ENCODE measurements at regions not wholly inside any gene's neighbourhood (a gene's known extent, or its start where the extent isn't known, plus 50 kb on each side); places are given as distances from the start of the nearest gene placed in this dataset.

- Mint-ChIP-seq H3K27ac (ENCODE audit: unreplicated experiment) (no peak overlapping the region), H3K36me3 (ENCODE audit: low read depth) (no peaks in the 10 kb centered on the region), H3K4me1 (ENCODE audit: low read depth) (peaks cover 17% of the 10 kb centered on the region), H3K4me3 (ENCODE audit: unreplicated experiment) (no peak overlapping the region), H3K9me3 (ENCODE audit: low read depth) (no peaks in the 10 kb centered on the region), H3K27me3 (ENCODE audit: low read depth) (no peaks in the 10 kb centered on the region)
- TF ChIP-seq CTCF (IDR thresholded peaks at IDR 0.05), result no peak
- DNase-seq (ENCODE audit: low spot score), result no peak
These were observed 648.2 kb upstream of the ZEB2 start for GRCh38 chr2:145168091-145168490.

GRCh38 chr2:145166731-145167302 lies 646.9 kb upstream of the ZEB2 start:
- Mint-ChIP-seq H3K36me3 (ENCODE audit: low read depth) (peaks cover 2% of the 10 kb centered on the region), H3K27ac (ENCODE audit: unreplicated experiment) (no peak overlapping the region), H3K4me1 (ENCODE audit: low read depth) (peaks cover 8% of the 10 kb centered on the region), H3K9me3 (ENCODE audit: low read depth) (no peaks in the 10 kb centered on the region), H3K4me3 (ENCODE audit: unreplicated experiment) (no peak overlapping the region), H3K27me3 (ENCODE audit: low read depth) (no peaks in the 10 kb centered on the region)
- TF ChIP-seq CTCF (IDR thresholded peaks at IDR 0.05), result no peak
- DNase-seq (ENCODE audit: low spot score), result no peak

GRCh38 chr2:145161656-145162055 lies 641.7 kb upstream of the ZEB2 start:
- Mint-ChIP-seq H3K36me3 (ENCODE audit: low read depth) (peaks cover 2% of the 10 kb centered on the region), H3K27me3 (ENCODE audit: low read depth) (no peaks in the 10 kb centered on the region), H3K9me3 (ENCODE audit: low read depth) (no peaks in the 10 kb centered on the region), H3K4me3 (ENCODE audit: unreplicated experiment) (no peak overlapping the region), H3K4me1 (ENCODE audit: low read depth) (peaks cover 36% of the 10 kb centered on the region), H3K27ac (ENCODE audit: unreplicated experiment) (no peak overlapping the region)
- DNase-seq (ENCODE audit: low spot score), result no peak
- no peak for TF ChIP-seq CTCF (IDR thresholded peaks at IDR 0.05)

GRCh38 chr2:145160855-145161254 lies 640.9 kb upstream of the ZEB2 start:
- peaks cover 2% of the 10 kb centered on the region for H3K36me3 Mint-ChIP-seq (ENCODE audit: low read depth)
- H3K4me1 Mint-ChIP-seq (ENCODE audit: low read depth), result peaks cover 32% of the 10 kb centered on the region
- TF ChIP-seq CTCF (IDR thresholded peaks at IDR 0.05), result no peak
- no peak overlapping the region for H3K4me3 Mint-ChIP-seq (ENCODE audit: unreplicated experiment)
- no peaks in the 10 kb centered on the region for H3K27me3 Mint-ChIP-seq (ENCODE audit: low read depth)
- no peak for DNase-seq (ENCODE audit: low spot score)
- H3K27ac Mint-ChIP-seq (ENCODE audit: unreplicated experiment), result no peak overlapping the region
- no peaks in the 10 kb centered on the region for H3K9me3 Mint-ChIP-seq (ENCODE audit: low read depth)

- DNase-seq (ENCODE audit: low spot score), result no peak
- no peaks in the 10 kb centered on the region for H3K27me3 Mint-ChIP-seq (ENCODE audit: low read depth)
- no peak for TF ChIP-seq CTCF (IDR thresholded peaks at IDR 0.05)
- H3K4me1 Mint-ChIP-seq (ENCODE audit: low read depth), result peaks cover 28% of the 10 kb centered on the region
- H3K27ac Mint-ChIP-seq (ENCODE audit: unreplicated experiment), result no peak overlapping the region
- no peak overlapping the region for H3K4me3 Mint-ChIP-seq (ENCODE audit: unreplicated experiment)
- peaks cover 2% of the 10 kb centered on the region for H3K36me3 Mint-ChIP-seq (ENCODE audit: low read depth)
- H3K9me3 Mint-ChIP-seq (ENCODE audit: low read depth), result no peaks in the 10 kb centered on the region
These were observed 639.8 kb upstream of the ZEB2 start for GRCh38 chr2:145159676-145160075.
